Naive thymus-derived CD4-positive, alpha-beta T cell (primary cell): ENCODE measurements at regions not wholly inside any gene's neighbourhood (a gene's known extent, or its start where the extent isn't known, plus 50 kb on each side); places are given as distances from the start of the nearest gene placed in this dataset.

Experiments
- ATAC-seq: fragments of 150-1000 bp; cut with Tn5 transposase; 2 replicates; pipeline ENCODE4 v1.10.0; 2021; ENCODE audit warnings: mild to moderate bottlenecking, moderate library complexity
- CTCF ChIA-PET: fragments of 350-600 bp; sonication (Branson Sonifier 250); formaldehyde crosslinking; loops from one replicate; lab custom pipeline; 2021; ENCODE audit warnings: antibody characterized with exemption; lab: Charles Lee
- POLR2A ChIA-PET: fragments of 350-600 bp; sonication (Branson Sonifier 250); formaldehyde crosslinking; loops from one replicate; lab custom pipeline; 2021; ENCODE audit warnings: antibody characterized with exemption, inconsistent platforms; lab: Charles Lee
- DNase-seq, 9 donors: peaks; one replicate each; pipeline versions ENCODE4 v3.0.0 to v3.0.0-alpha.2; 2020 to 2022; ENCODE audit warnings: mixed read lengths in 1 of 9
- H3K27ac ChIP-seq: one replicate; pipeline ENCODE4 v1.7.0; 2013; ENCODE audit warnings: mild to moderate bottlenecking, low read depth, low read length, moderate library complexity
- H3K27me3 ChIP-seq, 2 donors: one replicate each; pipeline ENCODE4 v1.7.0; 2013; ENCODE audit warnings: low read length in 2 of 2, mild to moderate bottlenecking in 2 of 2, moderate library complexity in 2 of 2; ENCODE audit not compliant: control insufficient read depth in 2 of 2, insufficient read depth in 2 of 2
- H3K36me3 ChIP-seq, 3 experiments: 1 replicate in 2 of 3; 2 replicates in 1 of 3; pipeline ENCODE4 v1.7.0; 2013; ENCODE audit warnings: low read length in 3 of 3, mild to moderate bottlenecking in 3 of 3, moderate library complexity in 1 of 3; ENCODE audit not compliant: insufficient read depth in 3 of 3, control insufficient read depth in 2 of 3
- H3K4me1 ChIP-seq, 2 donors: one replicate each; pipeline ENCODE4 v1.7.0; 2013; ENCODE audit warnings: low read length in 2 of 2, mild to moderate bottlenecking in 2 of 2, moderate library complexity in 1 of 2; ENCODE audit not compliant: control insufficient read depth in 2 of 2, insufficient read depth in 2 of 2
- H3K4me3 ChIP-seq: 2 replicates; pipeline ENCODE4 v1.7.0; 2013; ENCODE audit warnings: mild to moderate bottlenecking, low read length
- H3K9me3 ChIP-seq, 3 experiments: 1 replicate in 2 of 3; 2 replicates in 1 of 3; pipeline ENCODE4 v1.7.0; 2013; ENCODE audit warnings: low read length in 3 of 3; ENCODE audit not compliant: control insufficient read depth in 2 of 3
- H3K27ac Mint-ChIP-seq, 9 donors: one replicate each; pipeline ENCODE4 v1.8.0; 2020 to 2022; ENCODE audit warnings: mixed read lengths in 9 of 9, mild to moderate bottlenecking in 8 of 9, moderate library complexity in 5 of 9, inconsistent platforms in 2 of 9
- H3K27me3 Mint-ChIP-seq, 5 donors: one replicate each; pipeline ENCODE4 v1.8.0; 2021 to 2022; ENCODE audit warnings: mixed read lengths in 5 of 5, mild to moderate bottlenecking in 1 of 5
- H3K36me3 Mint-ChIP-seq, 5 donors: one replicate each; pipeline ENCODE4 v1.8.0; 2020 to 2022; ENCODE audit warnings: mixed read lengths in 5 of 5, mild to moderate bottlenecking in 3 of 5, inconsistent platforms in 1 of 5
- H3K4me1 Mint-ChIP-seq, 7 donors: one replicate each; pipeline ENCODE4 v1.8.0; 2020 to 2022; ENCODE audit warnings: mixed read lengths in 7 of 7, mild to moderate bottlenecking in 3 of 7, inconsistent platforms in 1 of 7
- H3K4me3 Mint-ChIP-seq, 10 donors: one replicate each; pipeline ENCODE4 v1.8.0; 2020 to 2022; ENCODE audit warnings: mild to moderate bottlenecking in 10 of 10, mixed read lengths in 10 of 10, moderate library complexity in 6 of 10, inconsistent platforms in 2 of 10
- H3K9me3 Mint-ChIP-seq, 11 donors: one replicate each; pipeline ENCODE4 v1.8.0; 2020 to 2022; ENCODE audit warnings: mixed read lengths in 11 of 11, mild to moderate bottlenecking in 4 of 11, inconsistent platforms in 1 of 11, moderate library complexity in 1 of 11
- intact Hi-C, 2 donors: fragments of 100-400 bp; cut with micrococcal nuclease; formaldehyde crosslinking; loops; one replicate each; pipeline ENCODE4 v1.15.1; 2023

GRCh38 chr3:72223628-72224027, 438.7 kb upstream of the PROK2 start:
- intact Hi-C loops, result no loop called here
- peaks cover 4 to 23% (median 19%) of the 10 kb centered on the region in 5 donors for H3K36me3 Mint-ChIP-seq
- H3K9me3 ChIP-seq, result peaks cover 0 to 16% (median 4%) of the 10 kb centered on the region in 3 experiments
- H3K9me3 Mint-ChIP-seq, result peaks cover 9 to 53% (median 29%) of the 10 kb centered on the region in 11 donors
- no peak overlapping the region for H3K27ac ChIP-seq
- ChIA-PET CTCF (interaction anchor here (0.6 kb wide), 1 partner anchor 51 kb away, joined by 3 read pairs; no protein-coding TSS in a partner anchor), POLR2A (no interaction called here)
- no peaks in the 10 kb centered on the region for H3K27me3 ChIP-seq
- no peaks in the 10 kb centered on the region for H3K36me3 ChIP-seq
- H3K4me1 Mint-ChIP-seq, result peaks cover 4 to 15% (median 12%) of the 10 kb centered on the region in 7 donors
- no peak overlapping the region for H3K4me3 ChIP-seq
- no peaks in the 10 kb centered on the region for H3K27me3 Mint-ChIP-seq
- H3K4me3 Mint-ChIP-seq, result no peak overlapping the region
- DNase-seq, result no peak
- H3K4me1 ChIP-seq, result peaks cover 0 to 4% of the 10 kb centered on the region in 2 donors
- no peak for ATAC-seq
- H3K27ac Mint-ChIP-seq, result no peak overlapping the region

DNA sequence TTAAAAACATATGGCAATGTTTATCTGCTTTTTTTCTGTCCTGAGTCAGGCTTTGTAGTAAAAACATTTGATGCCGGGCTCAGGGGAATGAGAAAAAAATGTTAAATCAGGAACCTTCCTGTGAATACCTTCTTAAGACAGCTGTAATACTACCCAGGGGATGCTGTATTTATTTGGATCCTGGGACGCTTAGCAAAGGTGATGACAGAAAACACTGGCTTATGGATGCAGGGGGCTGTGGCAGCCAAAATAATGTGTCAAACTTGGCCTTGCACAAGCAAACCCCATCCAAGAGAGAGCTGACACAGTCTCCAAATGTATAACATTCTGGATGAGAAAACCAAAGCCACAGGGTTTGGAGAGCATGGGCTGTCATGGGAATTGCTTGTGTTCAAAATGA, 438.2 kb upstream of the PROK2 start:
- DNase-seq (no peak), ATAC-seq (no peak)
- CTCF ChIA-PET, result no interaction called here
- no peaks in the 10 kb centered on the region for H3K27me3 ChIP-seq
- H3K9me3 ChIP-seq, result peaks cover 0 to 16% (median 4%) of the 10 kb centered on the region in 3 experiments
- H3K9me3 Mint-ChIP-seq, result peaks cover 9 to 51% (median 29%) of the 10 kb centered on the region in 11 donors
- H3K4me1 ChIP-seq, result peaks cover 0 to 4% of the 10 kb centered on the region in 2 donors
- POLR2A ChIA-PET, result no interaction called here
- H3K27ac ChIP-seq, result no peak overlapping the region
- no peak overlapping the region for H3K4me3 ChIP-seq
- H3K4me1 Mint-ChIP-seq, result peaks cover 4 to 15% (median 11%) of the 10 kb centered on the region in 7 donors
- H3K36me3 Mint-ChIP-seq, result peaks cover 4 to 24% (median 19%) of the 10 kb centered on the region in 5 donors
- no peak overlapping the region for H3K4me3 Mint-ChIP-seq
- no peak overlapping the region for H3K27ac Mint-ChIP-seq
- H3K36me3 ChIP-seq, result no peaks in the 10 kb centered on the region
- H3K27me3 Mint-ChIP-seq, result peaks cover 0 to 4% (median 0%) of the 10 kb centered on the region in 5 donors
- intact Hi-C loops, result no loop called here

DNA sequence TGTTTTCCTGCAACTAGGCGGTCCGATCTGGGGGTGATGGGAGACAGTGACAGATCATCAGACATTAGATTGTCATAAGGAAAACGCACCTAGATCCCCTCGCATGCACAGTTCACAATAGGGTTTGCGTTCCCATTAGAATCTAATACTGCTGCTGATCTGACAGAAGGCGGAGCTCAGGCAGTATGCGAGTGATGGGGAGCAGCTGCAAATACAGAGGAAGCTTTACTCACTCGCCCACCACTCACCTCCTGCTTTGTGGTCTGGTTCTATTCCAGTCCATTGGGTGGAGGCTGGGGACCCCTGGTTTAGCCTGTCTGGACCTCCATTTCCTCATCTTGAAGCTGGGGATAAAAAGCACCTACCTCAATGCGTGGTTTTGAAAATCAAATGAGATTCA, 437.5 kb upstream of the PROK2 start:
- Mint-ChIP-seq H3K4me3 (no peak overlapping the region), H3K27me3 (peaks cover 0 to 7% (median 0%) of the 10 kb centered on the region in 5 donors), H3K36me3 (peaks cover 2 to 23% (median 19%) of the 10 kb centered on the region in 5 donors), H3K9me3 (peaks cover 9 to 44% (median 26%) of the 10 kb centered on the region in 11 donors), H3K27ac (peak overlapping the region in 1 of 9 donors; percentile 46), H3K4me1 (peaks cover 2 to 10% (median 4%) of the 10 kb centered on the region in 7 donors)
- ATAC-seq (no peak), DNase-seq (no peak)
- no peaks in the 10 kb centered on the region for H3K27me3 ChIP-seq
- H3K9me3 ChIP-seq, result peaks cover 0 to 16% (median 4%) of the 10 kb centered on the region in 3 experiments
- H3K27ac ChIP-seq, result no peak overlapping the region
- peaks cover 0 to 3% of the 10 kb centered on the region in 2 donors for H3K4me1 ChIP-seq
- POLR2A ChIA-PET, result interaction anchor here (0.6 kb wide), 1 partner anchor 54 kb away, joined by 3 read pairs; no protein-coding TSS in a partner anchor
- H3K4me3 ChIP-seq, result no peak overlapping the region
- H3K36me3 ChIP-seq, result no peaks in the 10 kb centered on the region
- CTCF ChIA-PET, result no interaction called here
- intact Hi-C loops, result no loop called here

GRCh38 chr3:72220946-72221345, 436.0 kb upstream of the PROK2 start:
- ATAC-seq (no peak), DNase-seq (no peak)
- Histone ChIP-seq H3K9me3 (peaks cover 0 to 12% (median 4%) of the 10 kb centered on the region in 3 experiments), H3K4me1 (no peaks in the 10 kb centered on the region), H3K4me3 (no peak overlapping the region), H3K36me3 (no peaks in the 10 kb centered on the region), H3K27ac (no peak overlapping the region), H3K27me3 (no peaks in the 10 kb centered on the region)
- no peak overlapping the region for H3K27ac Mint-ChIP-seq
- peaks cover 0 to 22% (median 13%) of the 10 kb centered on the region in 5 donors for H3K36me3 Mint-ChIP-seq
- POLR2A ChIA-PET, result no interaction called here
- CTCF ChIA-PET, result no interaction called here
- intact Hi-C loops, result no loop called here
- H3K27me3 Mint-ChIP-seq, result peaks cover 0 to 10% (median 0%) of the 10 kb centered on the region in 5 donors
- H3K9me3 Mint-ChIP-seq, result peaks cover 7 to 30% (median 22%) of the 10 kb centered on the region in 11 donors
- no peak overlapping the region for H3K4me3 Mint-ChIP-seq
- H3K4me1 Mint-ChIP-seq, result peaks cover 0 to 3% (median 0%) of the 10 kb centered on the region in 7 donors

- Histone ChIP-seq H3K27me3 (no peaks in the 10 kb centered on the region), H3K36me3 (no peaks in the 10 kb centered on the region), H3K4me1 (no peaks in the 10 kb centered on the region), H3K4me3 (no peak overlapping the region), H3K9me3 (peaks cover 0 to 8% (median 0%) of the 10 kb centered on the region in 3 experiments), H3K27ac (no peak overlapping the region)
- DNase-seq, result no peak
- CTCF ChIA-PET, result no interaction called here
- Mint-ChIP-seq H3K4me1 (peaks cover 0 to 3% (median 0%) of the 10 kb centered on the region in 7 donors), H3K27ac (no peak overlapping the region), H3K4me3 (no peak overlapping the region), H3K9me3 (peaks cover 0 to 18% (median 10%) of the 10 kb centered on the region in 11 donors), H3K27me3 (peaks cover 0 to 10% (median 0%) of the 10 kb centered on the region in 5 donors), H3K36me3 (peaks cover 0 to 15% (median 4%) of the 10 kb centered on the region in 5 donors)
- POLR2A ChIA-PET, result interaction anchor here (0.7 to 1.2 kb wide), 2 partner anchors 12 to 13 kb away, joined by 3 read pairs; no protein-coding TSS in a partner anchor
- intact Hi-C loops, result no loop called here
- ATAC-seq, result no peak
These were observed 434.8 kb upstream of the PROK2 start for GRCh38 chr3:72219752-72220151.

DNA sequence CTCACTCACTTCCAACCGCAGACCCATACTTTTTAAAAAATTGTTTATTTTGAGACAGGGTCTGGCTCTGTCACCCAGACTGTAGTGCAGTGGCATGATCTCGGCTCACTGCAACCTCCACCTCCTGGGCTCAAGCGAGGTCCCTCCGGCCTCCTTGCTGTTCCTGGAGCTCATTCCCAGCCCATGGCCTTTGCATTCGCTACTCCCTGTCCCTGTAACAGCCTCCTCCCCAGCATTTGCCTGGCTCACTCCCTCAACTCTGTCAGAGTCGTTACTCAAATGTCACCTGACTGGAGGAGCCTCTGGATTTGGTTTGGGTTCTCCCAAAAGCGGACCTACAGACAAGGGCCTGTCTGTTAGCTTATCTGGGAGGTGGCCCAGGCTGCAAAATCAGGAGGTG, 432.6 kb upstream of the PROK2 start:
- intact Hi-C loops, result no loop called here
- no peaks in the 10 kb centered on the region for H3K27me3 ChIP-seq
- POLR2A ChIA-PET, result interaction anchor here (0.6 kb wide), 1 partner anchor 1696 kb away, joined by 3 read pairs; no protein-coding TSS in a partner anchor
- DNase-seq (no peak), ATAC-seq (no peak)
- H3K36me3 Mint-ChIP-seq, result peaks cover 0 to 2% (median 0%) of the 10 kb centered on the region in 5 donors
- peaks cover 0 to 10% (median 0%) of the 10 kb centered on the region in 5 donors for H3K27me3 Mint-ChIP-seq
- peaks cover 0 to 4% (median 0%) of the 10 kb centered on the region in 11 donors for H3K9me3 Mint-ChIP-seq
- no peaks in the 10 kb centered on the region for H3K36me3 ChIP-seq
- no peak overlapping the region for H3K4me3 Mint-ChIP-seq
- H3K4me3 ChIP-seq, result no peak overlapping the region
- no peak overlapping the region for H3K27ac ChIP-seq
- H3K9me3 ChIP-seq, result no peaks in the 10 kb centered on the region
- no peaks in the 10 kb centered on the region for H3K4me1 ChIP-seq
- H3K27ac Mint-ChIP-seq, result no peak overlapping the region
- peaks cover 0 to 3% (median 0%) of the 10 kb centered on the region in 7 donors for H3K4me1 Mint-ChIP-seq
- CTCF ChIA-PET, result no interaction called here
